ENCODE measurements at regions not wholly inside any gene's neighbourhood (a gene's known extent, or its start where the extent isn't known, plus 50 kb on each side); places are given as distances from the start of the nearest gene placed in this dataset.

- TF ChIP-seq CTCF (IDR thresholded peaks at IDR 0.05) (no peak), POLR2A (IDR thresholded peaks at IDR 0.05) (no peak)
Observed at GRCh38 chr5:66333192-66333591, 189.1 kb downstream of the SREK1 start.
